ENCODE measurements at regions not wholly inside any gene's neighbourhood (a gene's known extent, or its start where the extent isn't known, plus 50 kb on each side); places are given as distances from the start of the nearest gene placed in this dataset.

DNA sequence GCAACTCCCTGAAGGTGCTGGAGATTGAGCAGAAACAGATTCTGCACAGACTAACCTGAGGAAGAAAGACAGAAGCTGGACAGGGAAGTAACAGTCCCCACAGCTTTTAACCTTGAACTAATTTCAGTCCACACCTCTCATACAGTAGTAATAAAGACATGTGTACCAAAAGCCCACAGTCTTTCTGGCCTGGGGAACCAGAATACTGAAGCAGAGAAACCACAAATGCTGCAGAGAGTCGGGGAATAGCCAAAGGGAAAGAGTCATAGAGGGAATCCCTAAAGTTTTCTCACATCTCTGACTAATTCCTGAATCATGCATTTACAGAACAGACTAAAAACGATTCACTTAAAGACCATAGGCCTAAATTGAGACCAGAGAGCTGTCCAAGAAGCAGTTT, 503.4 kb upstream of the NECTIN3 start:
- Histone ChIP-seq H3K27me3 (ENCODE audit: control insufficient read depth, insufficient read depth, low read length) (no peaks in the 10 kb centered on the region), H3K4me3 (ENCODE audit: low read depth, low read length) (no peak overlapping the region), H3K36me3 (ENCODE audit: control insufficient read depth, insufficient read depth, low read length) (no peaks in the 10 kb centered on the region)
- TF ChIP-seq CTCF (IDR thresholded peaks at IDR 0.05; ENCODE audit: insufficient read depth, low read length, poor library complexity, severe bottlenecking), result no peak
- peak; percentile 63 for DNase-seq (ENCODE audit: low read depth)

DNA sequence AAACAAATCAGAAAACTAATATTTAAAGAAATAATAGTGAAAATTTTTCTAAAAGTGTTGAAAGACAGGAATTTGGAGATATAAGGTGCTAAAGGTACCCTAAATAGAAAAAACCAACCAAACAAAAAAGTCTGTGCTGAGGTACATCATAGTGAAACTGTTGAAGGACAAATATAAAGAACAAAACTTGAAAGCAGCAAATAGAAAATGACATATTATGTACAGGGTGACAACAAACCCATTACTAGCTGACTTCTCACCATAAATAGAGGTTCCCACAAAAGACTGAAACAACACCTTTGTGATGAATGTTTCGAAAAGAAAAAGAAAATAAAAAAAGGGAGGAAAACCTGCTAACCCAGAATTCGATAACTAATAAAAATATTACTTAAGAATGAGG, 502.5 kb upstream of the NECTIN3 start:
- DNase-seq (ENCODE audit: low read depth), result no peak
- Histone ChIP-seq H3K36me3 (ENCODE audit: control insufficient read depth, insufficient read depth, low read length) (no peaks in the 10 kb centered on the region), H3K4me3 (ENCODE audit: low read depth, low read length) (no peak overlapping the region), H3K27me3 (ENCODE audit: control insufficient read depth, insufficient read depth, low read length) (no peaks in the 10 kb centered on the region)
- no peak for TF ChIP-seq CTCF (IDR thresholded peaks at IDR 0.05; ENCODE audit: insufficient read depth, low read length, poor library complexity, severe bottlenecking)

GRCh38 chr3:110575702-110576101, 495.9 kb upstream of the NECTIN3 start:
- Histone ChIP-seq H3K36me3 (ENCODE audit: control insufficient read depth, insufficient read depth, low read length) (no peaks in the 10 kb centered on the region), H3K4me3 (ENCODE audit: low read depth, low read length) (no peak overlapping the region), H3K27me3 (ENCODE audit: control insufficient read depth, insufficient read depth, low read length) (no peaks in the 10 kb centered on the region)
- no peak for DNase-seq (ENCODE audit: low read depth)
- no peak for TF ChIP-seq CTCF (IDR thresholded peaks at IDR 0.05; ENCODE audit: insufficient read depth, low read length, poor library complexity, severe bottlenecking)

- H3K27me3 ChIP-seq (ENCODE audit: control insufficient read depth, insufficient read depth, low read length), result no peaks in the 10 kb centered on the region
- H3K36me3 ChIP-seq (ENCODE audit: control insufficient read depth, insufficient read depth, low read length), result no peaks in the 10 kb centered on the region
- no peak overlapping the region for H3K4me3 ChIP-seq (ENCODE audit: low read depth, low read length)
- TF ChIP-seq CTCF (IDR thresholded peaks at IDR 0.05; ENCODE audit: insufficient read depth, low read length, poor library complexity, severe bottlenecking), result no peak
- DNase-seq (ENCODE audit: low read depth), result peak; percentile 91
Observed at GRCh38 chr3:110576960-110577359, 494.7 kb upstream of the NECTIN3 start.

DNA sequence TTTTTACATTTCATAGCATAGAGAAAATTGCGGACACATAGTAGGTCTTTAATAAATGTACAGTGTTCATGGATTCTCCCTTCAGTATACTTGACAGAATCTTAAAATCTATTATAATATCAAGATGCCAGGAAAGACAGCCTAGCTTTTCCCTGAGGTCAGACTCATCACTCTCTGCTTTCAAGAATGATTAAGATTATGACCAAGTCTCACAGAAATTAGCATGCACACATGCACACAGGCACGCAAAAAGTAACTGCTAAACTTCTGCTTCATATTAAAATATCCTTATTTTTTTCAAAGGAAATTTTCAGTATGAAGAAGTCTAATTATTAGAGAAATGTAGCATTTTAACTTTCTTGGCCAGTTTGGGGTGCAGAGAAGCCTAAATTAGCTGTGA, 493.8 kb upstream of the NECTIN3 start:
- Histone ChIP-seq H3K36me3 (ENCODE audit: control insufficient read depth, insufficient read depth, low read length) (no peaks in the 10 kb centered on the region), H3K4me3 (ENCODE audit: low read depth, low read length) (no peak overlapping the region), H3K27me3 (ENCODE audit: control insufficient read depth, insufficient read depth, low read length) (no peaks in the 10 kb centered on the region)
- no peak for DNase-seq (ENCODE audit: low read depth)
- no peak for TF ChIP-seq CTCF (IDR thresholded peaks at IDR 0.05; ENCODE audit: insufficient read depth, low read length, poor library complexity, severe bottlenecking)

DNA sequence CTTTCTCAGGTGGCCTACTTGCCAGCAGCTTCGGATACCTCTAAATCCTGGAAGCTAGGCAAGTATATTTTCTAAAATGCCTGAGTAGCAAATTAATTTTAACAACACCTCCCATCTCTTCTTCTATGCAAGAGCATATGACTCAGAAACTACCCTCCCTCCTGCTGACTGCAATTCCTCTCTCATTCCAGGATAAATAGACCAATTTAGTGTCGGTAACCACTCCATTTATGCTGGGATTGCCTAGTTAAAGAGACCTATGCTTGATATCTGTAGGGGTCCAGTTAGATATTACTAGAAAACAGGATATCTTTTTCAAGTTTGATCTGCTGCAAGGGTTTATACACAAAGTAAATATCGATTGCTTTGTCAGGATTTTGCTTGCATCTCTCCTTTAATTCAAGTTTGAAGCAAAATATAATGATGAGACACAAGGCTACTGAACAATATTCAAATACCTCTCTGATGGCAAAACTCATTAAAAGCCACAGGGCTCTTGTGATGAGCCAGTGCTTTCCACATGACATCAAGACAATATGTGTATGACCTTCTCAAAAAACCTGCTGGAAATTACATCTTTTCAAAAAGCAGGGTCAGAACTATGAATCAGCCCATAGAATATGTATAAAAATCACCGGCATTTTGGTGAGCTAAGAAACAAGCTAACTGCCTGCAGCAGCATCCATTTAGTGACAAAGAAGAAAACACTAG, 491.6 kb upstream of the NECTIN3 start:
- no peaks in the 10 kb centered on the region for H3K36me3 ChIP-seq (ENCODE audit: control insufficient read depth, insufficient read depth, low read length)
- H3K4me3 ChIP-seq (ENCODE audit: low read depth, low read length), result no peak overlapping the region
- no peaks in the 10 kb centered on the region for H3K27me3 ChIP-seq (ENCODE audit: control insufficient read depth, insufficient read depth, low read length)
- TF ChIP-seq CTCF (IDR thresholded peaks at IDR 0.05; ENCODE audit: insufficient read depth, low read length, poor library complexity, severe bottlenecking), result no peak
- no peak for DNase-seq (ENCODE audit: low read depth)

Data from kidney epithelial cell (primary cell).